OCI-LY1 (cell line): ENCODE measurements at regions not wholly inside any gene's neighbourhood (a gene's known extent, or its start where the extent isn't known, plus 50 kb on each side); places are given as distances from the start of the nearest gene placed in this dataset.

ENCODE experiments used
- H2AFZ ChIP-seq: fragments of 200-600 bp; sonication (generic), shearing (Covaris generic); 2 replicates; pipeline ENCODE4 v1.6.0; 2014; ENCODE audit warnings: antibody characterized with exemption, mild to moderate bottlenecking, low read length
- H3F3A ChIP-seq: fragments of 200-600 bp; sonication (generic), shearing (Covaris generic); 2 replicates; pipeline ENCODE4 v1.6.0; 2014; ENCODE audit warnings: mild to moderate bottlenecking, antibody characterized with exemption, low read length, moderate library complexity; ENCODE audit not compliant: insufficient read depth
- H3K27ac ChIP-seq: fragments of 200-600 bp; sonication (generic); 2 replicates; pipeline ENCODE4 v1.5.1; 2014; ENCODE audit warnings: low read length, mixed run types, mild to moderate bottlenecking, low read depth; ENCODE audit not compliant: poor library complexity, severe bottlenecking
- H3K27me3 ChIP-seq: fragments of 200-600 bp; sonication (generic); 2 replicates; pipeline ENCODE4 v1.6.0; 2014; ENCODE audit warnings: antibody characterized with exemption, mild to moderate bottlenecking, low read length, moderate library complexity; ENCODE audit not compliant: insufficient read depth
- H3K36me3 ChIP-seq: fragments of 200-600 bp; sonication (generic); 2 replicates; pipeline ENCODE4 v1.6.1; 2014; ENCODE audit warnings: mild to moderate bottlenecking, antibody characterized with exemption, low read length, moderate library complexity, mixed read lengths; ENCODE audit not compliant: insufficient read depth
- H3K4me1 ChIP-seq: fragments of 200-600 bp; sonication (generic); 2 replicates; pipeline ENCODE4 v1.5.1; 2014; ENCODE audit warnings: mild to moderate bottlenecking, low read length, moderate library complexity; ENCODE audit not compliant: insufficient read depth, severe bottlenecking
- H3K4me2 ChIP-seq: fragments of 200-600 bp; sonication (generic), shearing (Covaris generic); 2 replicates; pipeline ENCODE4 v1.6.1; 2014; ENCODE audit warnings: low read length
- H3K4me3 ChIP-seq: fragments of 200-600 bp; sonication (generic); 2 replicates; pipeline ENCODE4 v1.5.1; 2014; ENCODE audit warnings: low read length, low read depth, mild to moderate bottlenecking, mixed read lengths; ENCODE audit not compliant: poor library complexity, severe bottlenecking
- H3K79me2 ChIP-seq: fragments of 200-600 bp; shearing (Covaris generic); 2 replicates; pipeline ENCODE4 v1.6.1; 2016; ENCODE audit warnings: mixed run types, low read length, mixed read lengths; ENCODE audit not compliant: insufficient read depth
- H3K9ac ChIP-seq: fragments of 200-600 bp; sonication (generic), shearing (Covaris generic); 2 replicates; pipeline ENCODE4 v1.6.1; 2014; ENCODE audit warnings: mild to moderate bottlenecking, low read length, mixed read lengths
- H3K9me2 ChIP-seq: fragments of 200-600 bp; sonication (generic), shearing (Covaris generic); 2 replicates; pipeline ENCODE4 v1.6.1; 2014; ENCODE audit warnings: low read depth, mild to moderate bottlenecking, low read length, mixed read lengths
- H3K9me3 ChIP-seq: fragments of 200-600 bp; shearing (Covaris generic); 2 replicates; pipeline ENCODE4 v1.6.1; 2014; ENCODE audit warnings: low read length, mixed read lengths
- H4K20me1 ChIP-seq: fragments of 200-600 bp; sonication (generic), shearing (Covaris generic); 2 replicates; pipeline ENCODE4 v1.6.0; 2016; ENCODE audit warnings: mild to moderate bottlenecking, low read length; ENCODE audit not compliant: insufficient read depth
- CTCF ChIP-seq: fragments of 200-600 bp; sonication (generic), shearing (Covaris generic); IDR thresholded peaks from 2 replicates; pipeline ENCODE4 v1.5.1; 2017; ENCODE audit warnings: mild to moderate bottlenecking, antibody characterized with exemption, low read length, moderate library complexity, mixed read lengths
- EZH2 ChIP-seq: fragments of 200-600 bp; sonication (generic), shearing (Covaris generic); IDR thresholded peaks from 2 replicates; pipeline ENCODE4 v1.8.0; 2017; ENCODE audit warnings: borderline replicate concordance, mixed run types, mild to moderate bottlenecking, antibody characterized with exemption, low read length, moderate library complexity, mixed read lengths

- no peaks in the 10 kb centered on the region for H3K4me1 ChIP-seq
- no peak overlapping the region for H3K27ac ChIP-seq
- H4K20me1 ChIP-seq: no peaks in the 10 kb centered on the region
- no peaks in the 10 kb centered on the region for H3K9me3 ChIP-seq
- H3K79me2 ChIP-seq: no peaks in the 10 kb centered on the region
- H3K4me2 ChIP-seq: no peak overlapping the region
- no peaks in the 10 kb centered on the region for H3K27me3 ChIP-seq
- H3K4me3 ChIP-seq: no peak overlapping the region
- no peak for TF ChIP-seq EZH2
- no peak for TF ChIP-seq CTCF
- no peaks in the 10 kb centered on the region for H3K36me3 ChIP-seq
- no peaks in the 10 kb centered on the region for H3F3A ChIP-seq
- no peaks in the 10 kb centered on the region for H3K9me2 ChIP-seq
- H3K9ac ChIP-seq: no peak overlapping the region
- H2AFZ ChIP-seq: no peak overlapping the region
Observed at GRCh38 chr12:47573146-47573659, 132.6 kb downstream of the RPAP3 start.

DNA sequence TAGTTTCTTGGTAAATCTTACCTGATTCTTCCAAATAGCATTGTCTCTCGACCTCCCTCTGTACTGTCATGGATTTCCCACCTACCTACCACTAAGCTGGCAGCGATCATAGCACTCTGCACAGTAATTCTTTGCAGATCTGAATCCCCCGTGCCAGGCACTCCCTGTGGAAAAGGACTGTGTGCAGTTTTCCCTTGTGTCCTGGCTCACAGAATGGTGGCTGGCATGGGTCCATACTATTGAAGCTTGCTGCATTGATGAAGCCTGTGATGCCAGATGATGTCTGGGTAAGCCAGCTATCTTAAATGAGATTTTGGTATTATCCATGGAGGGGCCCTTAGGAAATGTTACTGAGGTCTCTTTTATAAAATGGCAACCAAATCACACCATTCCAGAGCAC, 135.7 kb downstream of the RPAP3 start:
- Histone ChIP-seq H3K4me1 (no peaks in the 10 kb centered on the region), H3K36me3 (no peaks in the 10 kb centered on the region), H3K4me2 (no peak overlapping the region), H3F3A (no peaks in the 10 kb centered on the region), H3K27me3 (no peaks in the 10 kb centered on the region; the same call in 1 of the 2 replicates), H4K20me1 (no peaks in the 10 kb centered on the region), H3K79me2 (no peaks in the 10 kb centered on the region), H3K9me3 (no peaks in the 10 kb centered on the region), H3K9ac (no peak overlapping the region), H3K9me2 (no peaks in the 10 kb centered on the region), H3K4me3 (no peak overlapping the region), H3K27ac (no peak overlapping the region), H2AFZ (no peak overlapping the region)
- TF ChIP-seq CTCF (no peak), EZH2 (no peak)

DNA sequence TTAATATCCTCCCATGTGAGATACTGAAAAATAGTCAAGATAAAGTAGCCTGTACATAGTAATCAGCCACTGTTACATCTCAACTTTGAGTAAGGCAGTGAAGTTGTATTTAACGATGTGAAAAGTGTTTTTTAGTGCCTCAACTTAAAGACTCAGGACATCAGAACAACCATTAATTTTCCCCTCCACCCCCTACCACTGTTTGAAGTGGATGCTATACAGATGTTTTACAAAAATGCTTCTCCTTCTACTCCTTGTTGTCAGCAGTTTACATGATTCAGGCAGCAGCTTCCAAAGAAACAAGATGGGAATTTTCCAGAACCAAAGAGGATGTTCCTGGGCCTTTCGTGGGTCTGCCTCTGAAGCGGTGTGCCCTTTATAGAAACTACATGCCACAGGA, 143.6 kb downstream of the RPAP3 start:
- TF ChIP-seq CTCF (no peak), EZH2 (no peak)
- H3K36me3 ChIP-seq: no peaks in the 10 kb centered on the region
- H3F3A ChIP-seq: no peaks in the 10 kb centered on the region
- H3K9me2 ChIP-seq: no peaks in the 10 kb centered on the region
- H2AFZ ChIP-seq: no peak overlapping the region
- H3K4me3 ChIP-seq: no peak overlapping the region
- H3K79me2 ChIP-seq: no peaks in the 10 kb centered on the region
- H3K27me3 ChIP-seq: no peaks in the 10 kb centered on the region
- no peaks in the 10 kb centered on the region for H4K20me1 ChIP-seq
- no peaks in the 10 kb centered on the region for H3K9me3 ChIP-seq
- H3K4me1 ChIP-seq: no peaks in the 10 kb centered on the region
- no peak overlapping the region for H3K4me2 ChIP-seq
- no peak overlapping the region for H3K9ac ChIP-seq
- no peak overlapping the region for H3K27ac ChIP-seq
